ENCODE measurements at regions not wholly inside any gene's neighbourhood (a gene's known extent, or its start where the extent isn't known, plus 50 kb on each side); places are given as distances from the start of the nearest gene placed in this dataset.

DNA sequence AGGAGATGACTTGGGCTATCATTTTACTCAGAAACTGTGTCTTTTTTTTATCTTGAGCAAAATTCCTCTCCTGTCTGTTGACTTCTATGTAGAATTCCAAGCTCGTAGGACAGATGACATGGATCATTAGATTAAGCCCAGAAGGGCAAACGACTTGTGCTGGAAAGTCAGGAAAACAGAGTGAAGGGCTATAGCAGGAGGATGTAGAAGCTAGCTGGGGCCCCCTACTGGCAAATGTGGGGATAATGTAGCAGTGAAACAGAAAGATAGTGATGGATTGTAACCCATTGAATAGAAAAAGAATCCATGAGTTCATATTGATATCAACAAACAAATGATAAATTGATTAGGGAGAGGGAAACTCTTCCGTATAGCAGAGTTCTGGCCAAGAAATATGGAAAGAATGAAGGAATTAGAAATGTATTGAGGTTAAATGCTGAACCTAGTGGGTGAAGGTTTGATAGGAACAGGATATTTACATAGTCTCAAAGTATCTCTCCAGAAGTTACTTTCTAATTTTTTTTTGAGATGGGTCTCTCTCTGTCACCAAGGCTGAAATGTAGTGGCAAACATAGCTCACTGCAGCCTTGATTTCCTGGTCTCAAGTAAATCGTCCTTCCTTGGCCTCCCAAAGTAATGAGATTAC is 103.6 kb downstream of the LYZL1 start:
- peak in 2 of 11 donors; percentile 43 to 50 for DNase-seq (ENCODE audit: extremely low read depth in 1 of 11, low read depth in 9 of 11, low spot score in 4 of 11)

DNA sequence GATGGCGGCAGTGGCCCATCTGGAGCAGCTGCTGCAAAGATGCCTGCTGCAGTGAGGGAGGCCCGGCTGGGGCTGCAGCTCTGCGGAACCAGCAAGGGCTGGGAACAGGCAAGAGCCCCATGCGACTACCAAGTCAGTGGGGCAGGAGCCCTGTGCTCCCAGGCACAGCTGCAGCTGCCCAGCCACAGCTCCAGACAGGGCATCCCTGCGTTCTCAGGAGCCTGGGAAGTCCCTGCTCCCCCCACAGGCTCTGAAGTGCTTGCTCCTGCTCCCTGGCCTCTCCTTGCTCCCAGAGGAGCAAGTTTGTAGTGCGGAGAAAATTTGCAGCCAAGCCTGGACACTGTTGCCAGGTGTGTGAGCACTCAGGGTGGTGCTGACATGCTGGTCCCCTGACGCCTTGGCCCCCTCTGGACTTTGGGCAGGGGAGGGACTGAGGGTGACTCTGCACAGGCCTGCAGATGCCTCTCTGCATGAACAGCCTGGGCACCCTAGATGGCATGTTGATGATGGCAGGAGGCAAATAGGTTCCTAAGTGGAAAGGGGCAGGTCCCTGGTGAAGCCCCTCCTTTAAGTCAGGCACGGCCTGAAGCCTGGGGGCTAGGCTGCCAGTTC is 105.6 kb downstream of the LYZL1 start:
- no peak for DNase-seq (ENCODE audit: extremely low read depth in 1 of 11, low read depth in 9 of 11, low spot score in 4 of 11)

DNA sequence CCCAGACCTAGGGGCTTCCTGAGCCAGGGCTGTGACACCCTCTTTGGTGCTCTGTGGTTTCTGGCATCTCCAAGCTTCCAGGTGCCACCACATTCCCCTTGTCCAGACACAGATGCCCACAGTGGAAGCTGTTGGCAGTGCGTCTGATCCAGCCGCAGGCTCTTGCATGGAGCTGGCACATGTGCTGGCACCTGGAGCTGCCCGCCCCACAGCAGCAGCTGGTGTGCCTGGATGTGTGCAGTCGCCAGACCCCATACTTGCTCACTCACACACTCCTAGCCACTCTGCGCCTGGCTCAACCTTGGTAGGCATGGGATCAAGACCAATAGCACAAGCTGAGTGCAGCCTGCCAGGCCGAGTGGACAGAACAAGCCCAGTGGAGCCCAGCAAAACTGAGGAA is 106.5 kb downstream of the LYZL1 start:
- DNase-seq (ENCODE audit: extremely low read depth in 1 of 11, low read depth in 9 of 11, low spot score in 4 of 11), result no peak

DNA sequence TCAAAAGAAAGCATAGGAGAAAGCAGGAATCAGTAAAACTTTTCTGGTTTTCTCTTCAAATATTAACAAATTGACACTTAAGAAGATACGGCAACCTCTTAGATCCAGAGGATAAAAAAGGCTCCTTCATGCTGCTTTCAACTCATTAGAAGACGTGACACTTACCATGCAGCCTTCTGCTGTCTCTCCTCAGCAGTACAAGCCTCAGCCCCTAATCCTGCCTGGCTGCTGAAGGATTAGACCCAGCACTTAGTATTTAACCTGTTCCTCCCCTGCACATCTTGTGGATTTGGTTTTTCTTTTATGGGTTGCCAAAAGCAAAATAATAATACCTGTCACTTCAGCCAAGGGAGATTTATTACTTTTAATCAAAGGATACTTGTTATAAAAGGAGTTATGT is 108.4 kb downstream of the LYZL1 start:
- no peak for DNase-seq (ENCODE audit: extremely low read depth in 1 of 11, low read depth in 9 of 11, low spot score in 4 of 11)

DNA sequence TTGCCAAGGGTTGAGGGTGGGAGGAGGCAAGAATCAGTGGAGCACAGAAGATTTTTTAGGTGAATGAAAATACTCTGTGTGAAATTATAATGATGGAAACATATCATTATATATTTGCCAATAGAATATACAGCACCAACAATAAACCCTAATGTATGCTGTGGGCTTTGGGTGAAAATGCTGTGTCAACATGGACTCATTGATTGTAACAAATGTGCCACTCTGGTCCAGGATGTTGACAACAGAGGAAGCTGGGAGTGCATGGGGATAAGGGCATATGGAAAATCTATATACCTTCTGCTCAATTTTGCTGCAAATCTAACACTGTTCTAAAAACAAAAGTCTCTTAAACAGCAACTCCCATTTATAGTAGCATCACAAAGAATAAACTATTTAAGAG is 114.3 kb downstream of the LYZL1 start:
- DNase-seq (ENCODE audit: extremely low read depth in 1 of 11, low read depth in 9 of 11, low spot score in 4 of 11), result no peak

DNA sequence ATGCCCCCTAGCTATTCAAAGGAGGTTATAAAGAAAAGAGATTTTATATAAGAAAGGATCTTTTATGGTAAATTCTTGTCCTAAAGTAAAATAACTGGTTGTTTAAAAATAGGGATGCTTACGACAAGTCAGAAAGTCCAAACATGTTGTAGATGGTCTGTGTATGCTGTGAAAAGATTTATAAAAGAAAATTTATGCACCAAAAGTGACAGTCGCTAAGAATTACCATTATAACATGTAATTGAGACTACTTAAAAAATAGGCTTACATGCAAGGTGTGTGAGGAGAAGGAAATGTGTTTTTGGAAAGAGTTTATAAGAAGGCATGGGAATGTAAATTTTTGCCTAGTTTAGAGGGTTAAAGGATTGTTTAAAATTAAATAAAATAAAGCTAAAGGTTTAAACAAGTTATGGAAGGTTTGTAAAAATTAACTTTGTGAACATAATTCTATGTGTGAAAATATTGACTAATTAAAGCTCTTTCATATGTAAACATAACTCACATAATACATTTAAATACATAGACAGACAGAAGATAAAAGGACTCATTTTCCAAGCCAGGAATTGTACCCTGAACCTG is 118.5 kb downstream of the LYZL1 start:
- DNase-seq (ENCODE audit: extremely low read depth in 1 of 11, low read depth in 9 of 11, low spot score in 4 of 11), result no peak

All from renal cortex interstitium (tissue), 11 donors.